HFFc6 (cell line): ENCODE measurements at regions not wholly inside any gene's neighbourhood (a gene's known extent, or its start where the extent isn't known, plus 50 kb on each side); places are given as distances from the start of the nearest gene placed in this dataset.

Experiments used
- DNase-seq: peaks from one replicate; pipeline ENCODE4 v3.0.0-alpha.2; 2018
- H3K27ac Mint-ChIP-seq: 2 replicates; pipeline ENCODE4 v1.8.0; 2020; ENCODE audit warnings: mild to moderate bottlenecking, mixed read lengths
- H3K27me3 Mint-ChIP-seq: 2 replicates; pipeline ENCODE4 v1.8.0; 2021; ENCODE audit warnings: mild to moderate bottlenecking, moderate library complexity, mixed read lengths; ENCODE audit not compliant: insufficient read depth
- H3K36me3 Mint-ChIP-seq: 2 replicates; pipeline ENCODE4 v1.8.0; 2021; ENCODE audit warnings: low read depth, mixed read lengths
- H3K4me1 Mint-ChIP-seq: 2 replicates; pipeline ENCODE4 v1.8.0; 2020; ENCODE audit warnings: low read depth, mixed read lengths
- H3K4me3 Mint-ChIP-seq: 2 replicates; pipeline ENCODE4 v1.8.0; 2020; ENCODE audit warnings: mild to moderate bottlenecking, moderate library complexity, mixed read lengths
- H3K9me3 Mint-ChIP-seq: 2 replicates; pipeline ENCODE4 v1.8.0; 2020; ENCODE audit warnings: mild to moderate bottlenecking, mixed read lengths
- CTCF ChIP-seq: fragments of 200-600 bp; sonication (generic); IDR thresholded peaks from 2 replicates; pipeline ENCODE4 v1.5.0; 2021; ENCODE audit warnings: antibody characterized with exemption, mild to moderate bottlenecking

GRCh38 chr2:195119231-195119630 lies 537.8 kb upstream of the SLC39A10 start:
- Mint-ChIP-seq H3K9me3 (peaks cover 28% of the 10 kb centered on the region), H3K27ac (no peak overlapping the region), H3K4me1 (no peaks in the 10 kb centered on the region), H3K4me3 (no peak overlapping the region), H3K36me3 (no peaks in the 10 kb centered on the region; the same call in 1 of the 2 replicates), H3K27me3 (no peaks in the 10 kb centered on the region)
- no peak for DNase-seq
- TF ChIP-seq CTCF: no peak

GRCh38 chr2:195118276-195118675 lies 538.8 kb upstream of the SLC39A10 start:
- DNase-seq: no peak
- Mint-ChIP-seq H3K27me3 (no peaks in the 10 kb centered on the region), H3K4me3 (no peak overlapping the region), H3K4me1 (no peaks in the 10 kb centered on the region), H3K27ac (no peak overlapping the region), H3K9me3 (peaks cover 31% of the 10 kb centered on the region), H3K36me3 (no peaks in the 10 kb centered on the region)
- TF ChIP-seq CTCF: no peak

- no peak overlapping the region for H3K4me3 Mint-ChIP-seq
- TF ChIP-seq CTCF: no peak
- H3K4me1 Mint-ChIP-seq: no peaks in the 10 kb centered on the region
- no peak overlapping the region for H3K27ac Mint-ChIP-seq
- no peak for DNase-seq
- H3K9me3 Mint-ChIP-seq: peaks cover 21% of the 10 kb centered on the region
- no peaks in the 10 kb centered on the region for H3K36me3 Mint-ChIP-seq
- H3K27me3 Mint-ChIP-seq: no peaks in the 10 kb centered on the region
Measured at GRCh38 chr2:195117011-195117410, 540.0 kb upstream of the SLC39A10 start.

GRCh38 chr2:195115738-195116137 lies 541.3 kb upstream of the SLC39A10 start:
- Mint-ChIP-seq H3K27me3 (no peaks in the 10 kb centered on the region), H3K36me3 (no peaks in the 10 kb centered on the region), H3K4me3 (no peak overlapping the region), H3K27ac (no peak overlapping the region), H3K9me3 (peaks cover 21% of the 10 kb centered on the region), H3K4me1 (no peaks in the 10 kb centered on the region)
- DNase-seq: no peak
- TF ChIP-seq CTCF: no peak

- no peak for DNase-seq
- Mint-ChIP-seq H3K9me3 (peaks cover 32% of the 10 kb centered on the region), H3K36me3 (no peaks in the 10 kb centered on the region), H3K4me1 (no peaks in the 10 kb centered on the region), H3K27me3 (no peaks in the 10 kb centered on the region), H3K27ac (no peak overlapping the region), H3K4me3 (no peak overlapping the region)
- no peak for TF ChIP-seq CTCF
Measured at GRCh38 chr2:195108182-195108581, 548.8 kb upstream of the SLC39A10 start.
